ENCODE measurements at regions not wholly inside any gene's neighbourhood (a gene's known extent, or its start where the extent isn't known, plus 50 kb on each side); places are given as distances from the start of the nearest gene placed in this dataset.

DNA sequence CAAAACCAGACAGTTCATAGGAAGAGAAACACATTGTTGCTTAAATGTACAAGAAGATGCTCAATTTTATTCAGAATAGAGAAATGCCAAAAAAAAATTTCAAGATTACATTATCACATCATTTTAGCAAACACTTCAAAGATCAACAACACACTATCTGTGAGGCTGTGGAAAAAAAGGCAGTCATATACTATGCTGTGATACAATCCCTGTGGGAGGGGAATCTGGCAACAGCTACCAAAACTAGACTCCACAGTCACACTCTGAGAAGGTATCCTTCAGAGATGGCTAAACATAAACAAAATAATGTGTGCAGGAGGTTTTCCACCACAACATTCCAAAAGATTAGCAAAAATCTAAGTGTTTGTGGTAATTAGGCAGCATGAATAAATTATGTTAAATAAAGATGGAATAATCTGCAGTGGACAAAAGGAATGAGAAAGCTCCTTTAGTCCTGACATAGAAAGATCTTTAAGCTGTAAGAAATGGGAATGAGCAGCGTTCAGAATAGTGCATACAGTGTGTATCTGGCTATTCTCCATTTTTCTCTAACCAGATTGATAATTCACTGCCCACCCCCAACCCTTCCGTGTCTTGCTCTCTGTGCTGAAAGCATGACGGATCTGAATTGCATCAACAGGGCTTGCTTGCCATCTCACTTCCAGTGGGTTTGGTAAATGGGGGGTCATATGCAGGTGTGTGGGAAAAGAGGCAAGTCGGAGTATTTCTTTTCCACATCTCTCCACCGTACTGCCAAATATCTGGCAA is 329.6 kb downstream of the MBD2 start:
- peak overlapping the region in 1 of 3 experiments; percentile 49; a peak in 1 of 7 replicates for H3K27ac Mint-ChIP-seq
- no CpG with 5 or more reads among the region's 5 CpGs for WGBS (ENCODE audit: extremely low coverage, insufficient read length, low lambda C conversion rate)
- no peaks in the 10 kb centered on the region for H3K36me3 Mint-ChIP-seq (ENCODE audit: insufficient read depth in 1 of 3, low read depth in 3 of 3)

More for the DNA sequence above, 329.6 kb downstream of the MBD2 start:
- no peaks in the 10 kb centered on the region for H3K79me1 ChIP-seq (ENCODE audit: insufficient read depth, low read depth, low read length, poor library complexity, severe bottlenecking)
- no peak overlapping the region for H3T11ph ChIP-seq (ENCODE audit: low read length)
- H3K27me3 ChIP-seq (ENCODE audit: insufficient read depth, low read length), result no peaks in the 10 kb centered on the region
- no peaks in the 10 kb centered on the region for H3K9me3 Mint-ChIP-seq
- H3K14ac ChIP-seq (ENCODE audit: insufficient read depth, low read length), result no peak overlapping the region
- no peaks in the 10 kb centered on the region for H3K23me2 ChIP-seq (ENCODE audit: insufficient read length, low read depth, low read length, poor library complexity, severe bottlenecking)
- no peak overlapping the region for H2BK20ac ChIP-seq (ENCODE audit: low read depth, low read length, poor library complexity, severe bottlenecking)
- TF ChIP-seq, protein P1, sequence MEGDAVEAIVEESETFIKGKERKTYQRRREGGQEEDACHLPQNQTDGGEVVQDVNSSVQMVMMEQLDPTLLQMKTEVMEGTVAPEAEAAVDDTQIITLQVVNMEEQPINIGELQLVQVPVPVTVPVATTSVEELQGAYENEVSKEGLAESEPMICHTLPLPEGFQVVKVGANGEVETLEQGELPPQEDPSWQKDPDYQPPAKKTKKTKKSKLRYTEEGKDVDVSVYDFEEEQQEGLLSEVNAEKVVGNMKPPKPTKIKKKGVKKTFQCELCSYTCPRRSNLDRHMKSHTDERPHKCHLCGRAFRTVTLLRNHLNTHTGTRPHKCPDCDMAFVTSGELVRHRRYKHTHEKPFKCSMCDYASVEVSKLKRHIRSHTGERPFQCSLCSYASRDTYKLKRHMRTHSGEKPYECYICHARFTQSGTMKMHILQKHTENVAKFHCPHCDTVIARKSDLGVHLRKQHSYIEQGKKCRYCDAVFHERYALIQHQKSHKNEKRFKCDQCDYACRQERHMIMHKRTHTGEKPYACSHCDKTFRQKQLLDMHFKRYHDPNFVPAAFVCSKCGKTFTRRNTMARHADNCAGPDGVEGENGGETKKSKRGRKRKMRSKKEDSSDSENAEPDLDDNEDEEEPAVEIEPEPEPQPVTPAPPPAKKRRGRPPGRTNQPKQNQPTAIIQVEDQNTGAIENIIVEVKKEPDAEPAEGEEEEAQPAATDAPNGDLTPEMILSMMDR (conservative IDR thresholded peaks at IDR 0.05), result no peak
- H3K4me3 Mint-ChIP-seq, result no peak overlapping the region
- no peaks in the 10 kb centered on the region for H3K4me1 ChIP-seq (ENCODE audit: insufficient read depth, low read length)
- no peaks in the 10 kb centered on the region for H3K9me3 ChIP-seq (ENCODE audit: control insufficient read depth, low read depth, low read length)
- no peak overlapping the region for H3K4me2 ChIP-seq (ENCODE audit: insufficient read depth, insufficient read length, low read length)
- H3K18ac ChIP-seq (ENCODE audit: insufficient read length, low read depth, low read length), result no peak overlapping the region
- no peak overlapping the region for H3K27ac ChIP-seq (ENCODE audit: insufficient read length, low read depth, low read length)
- no peak overlapping the region for H4K5ac ChIP-seq (ENCODE audit: insufficient read length, low read depth, low read length)
- H3K23ac ChIP-seq (ENCODE audit: insufficient read length, low read depth, low read length), result no peak overlapping the region
- no peaks in the 10 kb centered on the region for H3K27me3 Mint-ChIP-seq (ENCODE audit: low read depth)
- no peak overlapping the region for H2BK5ac ChIP-seq (ENCODE audit: insufficient read length, low read length)
- H2BK120ac ChIP-seq (ENCODE audit: low read depth, low read length, poor library complexity, severe bottlenecking), result no peak overlapping the region
- no peak overlapping the region for H3K56ac ChIP-seq (ENCODE audit: insufficient read length, low read depth, low read length)
- H4K91ac ChIP-seq (ENCODE audit: insufficient read length, low read depth, low read length), result no peak overlapping the region
- H4K8ac ChIP-seq (replicated peaks; ENCODE audit: insufficient read length, low read depth, low read length), result no peak overlapping the region
- no peak overlapping the region for H3K9ac ChIP-seq (ENCODE audit: extremely low read depth, insufficient read length, low read length)
- H4K20me1 ChIP-seq (ENCODE audit: control insufficient read depth, insufficient read depth, insufficient read length), result no peaks in the 10 kb centered on the region
- H2AK5ac ChIP-seq (ENCODE audit: insufficient read length, low read length), result no peak overlapping the region
- no peak overlapping the region for H2AFZ ChIP-seq (ENCODE audit: low read length)
- no peaks in the 10 kb centered on the region for H3K4me1 Mint-ChIP-seq
- H2BK12ac ChIP-seq (ENCODE audit: insufficient read length, low read depth, low read length), result no peak overlapping the region
- no peak overlapping the region for H3K4ac ChIP-seq (ENCODE audit: low read depth, low read length)
- no peaks in the 10 kb centered on the region for H3K79me2 ChIP-seq (ENCODE audit: insufficient read depth, low read length)
- no peak overlapping the region for H2BK15ac ChIP-seq (ENCODE audit: low read depth, low read length)
- no peak for DNase-seq

Data from H9 (cell line).